Adrenal gland (tissue), 5 donors: ENCODE measurements at regions not wholly inside any gene's neighbourhood (a gene's known extent, or its start where the extent isn't known, plus 50 kb on each side); places are given as distances from the start of the nearest gene placed in this dataset.

ENCODE experiments used
- CTCF ChIP-seq, 6 experiments: fragments of 450-650 bp in 4 of 6; fragments of 200-600 bp in 2 of 6; sonication (generic) in 1 of 6; IDR thresholded peaks; 1 replicate in 5 of 6; 2 replicates in 1 of 6; pipeline versions ENCODE4 v1.5.1 to v1.8.0; 2016 to 2021; ENCODE audit warnings: antibody characterized with exemption in 6 of 6, mild to moderate bottlenecking in 2 of 6, moderate library complexity in 1 of 6
- POLR2A ChIP-seq, 2 donors: fragments of 450-650 bp; IDR thresholded peaks; one replicate each; pipeline ENCODE4 v1.6.1; 2017; ENCODE audit warnings: antibody characterized with exemption in 2 of 2, mild to moderate bottlenecking in 2 of 2, moderate library complexity in 1 of 2
- donor health status: DM: no; HTN: no; CAD: no.

DNA sequence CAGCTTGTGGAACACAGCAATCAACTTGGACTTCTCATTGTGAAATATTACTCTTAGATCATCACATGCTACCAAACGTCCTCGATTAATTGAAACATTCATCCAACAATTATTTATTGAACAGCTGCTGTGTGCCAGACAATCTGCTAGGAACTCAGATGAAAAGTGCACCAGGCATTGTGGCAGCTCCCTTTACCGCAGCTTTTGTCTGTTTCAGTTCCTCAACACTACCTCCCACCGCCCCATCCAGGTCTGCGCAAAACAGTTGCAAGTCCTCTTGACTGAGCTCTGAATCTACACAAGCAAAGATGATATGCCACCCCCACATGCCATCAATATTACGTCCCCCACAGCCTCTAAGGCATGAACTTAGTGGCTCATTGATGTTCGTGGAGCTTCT lies 1094.4 kb upstream of the MAP3K7 start:
- no peak for TF ChIP-seq POLR2A (IDR thresholded peaks at IDR 0.05)
- TF ChIP-seq CTCF (IDR thresholded peaks at IDR 0.05): no peak
